Activated CD8-positive, alpha-beta memory T cell treated with anti-CD3 and anti-CD28 coated beads, Interleukin-2, amount 10 ng/mL, durations not matched to agents 7 days and 5 days (primary cell): ENCODE measurements at regions not wholly inside any gene's neighbourhood (a gene's known extent, or its start where the extent isn't known, plus 50 kb on each side); places are given as distances from the start of the nearest gene placed in this dataset.

Experiments used
- ATAC-seq: fragments of 150-1000 bp; cut with Tn5 transposase; one replicate; pipeline ENCODE4 v1.10.0; 2021; ENCODE audit warnings: moderate library complexity
- CTCF ChIA-PET: fragments of 350-600 bp; sonication (Branson Sonifier 250); formaldehyde crosslinking; loops from one replicate; lab custom pipeline; 2021; ENCODE audit warnings: antibody characterized with exemption; lab: Charles Lee
- DNase-seq: peaks from one replicate; pipeline ENCODE4 v3.0.0-alpha.2; 2020
- H3K27ac Mint-ChIP-seq: one replicate; pipeline ENCODE4 v1.8.0; 2021; ENCODE audit warnings: mild to moderate bottlenecking, mixed read lengths
- H3K27me3 Mint-ChIP-seq: one replicate; pipeline ENCODE4 v1.8.0; 2021; ENCODE audit warnings: mixed read lengths
- H3K36me3 Mint-ChIP-seq: one replicate; pipeline ENCODE4 v1.8.0; 2021; ENCODE audit warnings: mild to moderate bottlenecking, mixed read lengths
- H3K4me1 Mint-ChIP-seq: one replicate; pipeline ENCODE4 v1.8.0; 2021; ENCODE audit warnings: mixed read lengths
- H3K4me3 Mint-ChIP-seq: one replicate; pipeline ENCODE4 v1.8.0; 2021; ENCODE audit warnings: mild to moderate bottlenecking, moderate library complexity, mixed read lengths
- H3K9me3 Mint-ChIP-seq: one replicate; pipeline ENCODE4 v1.8.0; 2022; ENCODE audit warnings: low read depth, mixed read lengths

DNA sequence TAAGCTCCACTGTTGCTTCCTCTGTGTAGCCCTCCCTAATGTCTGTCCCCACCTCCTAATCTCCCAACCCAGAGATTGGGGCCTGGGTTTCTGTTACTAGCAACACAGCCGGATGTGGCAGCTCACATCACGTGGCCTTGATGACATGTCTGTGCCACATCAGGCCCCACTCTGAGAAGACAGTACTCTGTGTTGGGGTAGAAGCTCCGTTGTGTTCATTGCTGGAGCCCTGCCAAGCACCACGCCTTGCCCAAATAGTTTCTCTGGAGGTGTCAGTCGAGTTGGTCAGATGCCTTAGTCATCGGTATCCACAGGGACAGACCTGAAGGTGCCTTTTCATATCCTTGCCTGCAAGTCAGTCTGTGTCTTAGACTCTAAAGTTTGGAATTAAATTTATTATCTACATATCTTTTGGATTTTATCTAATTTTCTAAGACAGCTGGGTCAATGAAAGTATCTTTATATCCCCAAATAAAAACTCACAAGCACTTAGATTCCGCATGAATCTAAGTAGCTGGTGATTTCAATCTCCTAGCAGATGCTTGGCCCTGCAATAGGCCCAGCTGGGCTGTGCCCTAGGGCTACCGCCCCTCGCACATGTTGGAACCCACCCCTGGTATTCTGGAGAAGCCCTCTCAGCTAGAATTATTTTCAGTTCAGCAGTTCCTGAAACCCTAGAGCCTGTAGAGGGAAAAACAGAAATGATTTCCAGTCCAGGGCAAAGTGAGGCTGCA is 204.0 kb upstream of the TSHZ3 start:
- Mint-ChIP-seq H3K4me3 (no peak overlapping the region), H3K27me3 (no peaks in the 10 kb centered on the region), H3K27ac (no peak overlapping the region), H3K36me3 (no peaks in the 10 kb centered on the region), H3K4me1 (no peaks in the 10 kb centered on the region), H3K9me3 (peaks cover 7% of the 10 kb centered on the region)
- CTCF ChIA-PET: no interaction called here
- ATAC-seq (no peak), DNase-seq (no peak)

DNA sequence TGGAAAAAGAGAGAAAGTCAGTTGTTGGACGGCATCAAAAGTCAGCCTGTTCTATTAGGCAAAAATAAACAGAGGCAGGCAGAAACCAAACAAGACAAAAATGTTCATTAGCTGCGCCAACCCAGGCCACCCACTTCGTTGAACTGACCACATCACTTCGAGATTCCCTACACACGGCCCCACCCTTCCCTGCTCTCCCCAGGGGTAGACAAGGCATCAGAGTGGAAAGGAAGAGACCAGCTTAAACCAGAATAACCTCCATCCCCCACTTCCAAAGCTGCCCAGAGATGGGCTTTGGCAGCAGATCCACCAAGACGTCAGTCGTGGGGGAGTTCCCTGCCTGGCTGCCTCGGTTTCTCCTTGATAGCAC is 204.6 kb upstream of the TSHZ3 start:
- H3K4me1 Mint-ChIP-seq: no peaks in the 10 kb centered on the region
- no peaks in the 10 kb centered on the region for H3K27me3 Mint-ChIP-seq
- H3K4me3 Mint-ChIP-seq: no peak overlapping the region
- peaks cover 7% of the 10 kb centered on the region for H3K9me3 Mint-ChIP-seq
- no peaks in the 10 kb centered on the region for H3K36me3 Mint-ChIP-seq
- no peak overlapping the region for H3K27ac Mint-ChIP-seq
- no peak for ATAC-seq
- DNase-seq: no peak
- CTCF ChIA-PET: no interaction called here

- ATAC-seq: no peak
- CTCF ChIA-PET: no interaction called here
- Mint-ChIP-seq H3K4me1 (no peaks in the 10 kb centered on the region), H3K4me3 (no peak overlapping the region), H3K36me3 (no peaks in the 10 kb centered on the region), H3K27ac (no peak overlapping the region), H3K9me3 (peaks cover 8% of the 10 kb centered on the region), H3K27me3 (no peaks in the 10 kb centered on the region)
- DNase-seq: no peak
These were observed 205.1 kb upstream of the TSHZ3 start for GRCh38 chr19:31554360-31554759.

- Mint-ChIP-seq H3K36me3 (no peaks in the 10 kb centered on the region), H3K4me3 (no peak overlapping the region), H3K27ac (no peak overlapping the region), H3K4me1 (no peaks in the 10 kb centered on the region), H3K9me3 (peaks cover 15% of the 10 kb centered on the region), H3K27me3 (no peaks in the 10 kb centered on the region)
- ATAC-seq: no peak
- no peak for DNase-seq
- CTCF ChIA-PET: no interaction called here
These were observed 206.5 kb upstream of the TSHZ3 start for GRCh38 chr19:31555634-31556215.

- no peak overlapping the region for H3K4me3 Mint-ChIP-seq
- CTCF ChIA-PET: no interaction called here
- H3K9me3 Mint-ChIP-seq: peaks cover 19% of the 10 kb centered on the region
- H3K27me3 Mint-ChIP-seq: no peaks in the 10 kb centered on the region
- ATAC-seq (no peak), DNase-seq (no peak)
- H3K4me1 Mint-ChIP-seq: no peaks in the 10 kb centered on the region
- H3K36me3 Mint-ChIP-seq: no peaks in the 10 kb centered on the region
- no peak overlapping the region for H3K27ac Mint-ChIP-seq
These were observed 210.3 kb upstream of the TSHZ3 start for GRCh38 chr19:31559494-31559893.

DNA sequence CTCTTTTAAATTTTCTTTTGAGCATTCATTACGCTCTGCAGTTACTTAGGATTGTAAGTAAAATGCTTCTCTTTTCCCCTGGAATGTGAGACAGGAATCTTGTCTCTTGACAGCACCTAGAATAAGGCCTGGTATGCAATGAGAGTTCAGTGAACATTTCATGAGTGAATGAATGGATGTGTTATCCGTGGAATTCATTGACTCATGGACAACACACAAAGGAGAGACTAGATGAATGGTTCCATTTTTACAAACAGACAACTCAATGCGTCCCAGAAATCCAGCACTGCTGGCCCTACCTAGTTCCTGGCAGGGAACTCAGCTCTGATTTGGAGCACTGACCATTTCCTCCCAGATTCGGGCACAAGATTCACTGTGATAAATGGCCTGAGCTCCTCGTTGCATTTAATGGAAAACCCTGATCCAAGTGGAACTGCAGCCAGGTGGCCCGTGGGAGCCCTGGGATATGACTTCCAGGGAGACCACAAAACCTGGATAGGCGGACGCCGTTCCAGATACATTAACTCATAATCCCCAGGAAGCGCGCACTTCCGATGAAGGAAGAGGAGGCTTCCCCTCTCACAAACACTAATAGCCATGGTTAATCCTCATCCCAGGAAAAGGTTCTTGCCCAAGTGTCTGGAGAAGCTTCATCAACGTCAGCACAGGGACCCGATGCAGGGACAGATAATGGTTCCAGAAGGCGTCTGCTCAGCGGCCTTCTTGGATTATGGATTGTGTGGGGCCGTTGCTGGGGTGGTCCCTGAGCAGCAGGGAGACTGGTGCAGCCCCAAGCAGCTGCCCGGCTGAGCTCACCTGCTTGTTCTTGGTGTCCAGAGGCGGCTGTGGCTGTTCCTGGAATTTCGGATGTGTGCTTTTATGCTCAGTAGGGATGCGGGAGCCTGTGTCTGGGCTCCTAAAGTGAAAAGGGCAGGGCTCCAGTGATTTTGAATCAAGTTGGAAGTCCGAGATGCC is 211.1 kb upstream of the TSHZ3 start:
- H3K27ac Mint-ChIP-seq: no peak overlapping the region
- CTCF ChIA-PET: no interaction called here
- H3K4me1 Mint-ChIP-seq: no peaks in the 10 kb centered on the region
- no peaks in the 10 kb centered on the region for H3K36me3 Mint-ChIP-seq
- H3K4me3 Mint-ChIP-seq: no peak overlapping the region
- ATAC-seq (no peak), DNase-seq (no peak)
- no peaks in the 10 kb centered on the region for H3K27me3 Mint-ChIP-seq
- peaks cover 19% of the 10 kb centered on the region for H3K9me3 Mint-ChIP-seq

DNA sequence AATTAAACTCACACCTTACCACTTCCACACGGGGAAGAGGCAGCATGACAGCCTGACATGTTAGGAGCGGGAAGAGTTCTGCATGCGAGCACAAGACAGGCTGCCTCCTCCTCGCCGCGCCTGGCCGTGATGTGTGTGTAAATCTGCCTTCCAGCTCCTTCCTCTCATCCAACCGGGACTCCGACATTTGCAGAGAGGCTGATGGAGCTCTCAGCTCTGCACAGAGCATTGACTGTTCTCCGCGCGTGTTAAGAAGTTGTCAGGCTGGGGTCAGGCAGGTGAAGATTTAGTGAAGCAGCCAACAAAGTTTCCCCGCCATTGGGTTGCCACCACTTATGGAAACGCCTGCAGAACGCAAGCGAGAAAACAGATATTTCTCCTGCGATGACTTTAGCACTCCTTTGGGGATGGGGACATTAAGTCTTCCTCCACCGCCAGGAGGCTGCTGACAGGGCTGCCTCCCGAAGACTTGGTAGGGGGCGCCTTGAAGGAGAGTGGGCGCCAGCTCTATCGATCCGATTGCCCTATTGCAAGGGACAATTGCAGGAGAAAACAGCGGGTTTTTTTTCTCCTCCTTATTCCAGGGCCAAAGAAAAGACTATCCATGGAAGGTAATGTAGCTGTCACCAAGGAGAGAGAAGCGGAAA is 213.9 kb upstream of the TSHZ3 start:
- H3K9me3 Mint-ChIP-seq: peaks cover 14% of the 10 kb centered on the region
- no peak overlapping the region for H3K27ac Mint-ChIP-seq
- no peak for ATAC-seq
- no peaks in the 10 kb centered on the region for H3K4me1 Mint-ChIP-seq
- H3K36me3 Mint-ChIP-seq: no peaks in the 10 kb centered on the region
- CTCF ChIA-PET: no interaction called here
- DNase-seq: no peak
- no peak overlapping the region for H3K4me3 Mint-ChIP-seq
- H3K27me3 Mint-ChIP-seq: no peaks in the 10 kb centered on the region

DNA sequence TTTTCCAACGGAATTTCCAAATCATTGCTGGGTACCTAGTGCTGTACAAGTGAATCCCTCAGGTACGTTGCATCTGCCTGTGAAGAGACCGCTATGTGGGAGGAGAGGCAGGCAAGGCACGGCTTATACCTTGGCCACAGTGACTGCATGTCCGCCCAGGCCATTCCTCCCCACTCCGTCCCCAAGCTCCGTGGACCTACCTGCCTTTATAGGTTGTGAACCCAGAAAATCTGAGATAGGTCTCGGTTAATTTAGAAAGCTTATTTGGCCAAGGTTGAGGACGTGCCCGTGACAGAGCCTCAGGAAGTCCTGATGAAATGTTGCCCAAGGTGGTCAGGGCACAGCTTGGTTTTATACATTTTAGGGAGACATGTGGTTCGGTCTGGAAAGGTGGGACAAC is 218.5 kb upstream of the TSHZ3 start:
- Mint-ChIP-seq H3K9me3 (no peaks in the 10 kb centered on the region), H3K27ac (no peak overlapping the region), H3K4me1 (no peaks in the 10 kb centered on the region), H3K27me3 (no peaks in the 10 kb centered on the region), H3K4me3 (no peak overlapping the region), H3K36me3 (no peaks in the 10 kb centered on the region)
- CTCF ChIA-PET: no interaction called here
- DNase-seq (no peak), ATAC-seq (no peak)

DNA sequence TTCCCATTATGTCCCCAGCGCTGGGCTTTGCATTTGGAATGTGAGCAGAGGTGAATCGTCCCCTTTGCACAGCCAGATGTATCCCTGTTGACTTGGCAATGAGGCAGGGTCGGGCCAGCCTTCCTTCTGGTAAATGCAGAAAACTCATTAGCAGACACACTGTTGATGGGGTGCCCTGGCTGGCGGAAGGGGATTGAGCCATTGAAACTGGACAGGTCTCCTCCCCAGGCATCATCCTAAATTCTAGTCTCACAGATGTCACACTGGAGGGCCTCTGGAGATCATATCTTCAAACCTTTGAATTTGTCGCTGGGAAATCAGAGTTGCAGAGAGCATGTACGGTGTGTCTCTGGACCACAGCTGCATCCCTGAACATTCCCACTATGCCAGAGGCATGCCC is 219.5 kb upstream of the TSHZ3 start:
- Mint-ChIP-seq H3K4me1 (no peaks in the 10 kb centered on the region), H3K9me3 (no peaks in the 10 kb centered on the region), H3K27ac (no peak overlapping the region), H3K36me3 (no peaks in the 10 kb centered on the region), H3K4me3 (no peak overlapping the region), H3K27me3 (no peaks in the 10 kb centered on the region)
- no peak for DNase-seq
- ATAC-seq: no peak
- CTCF ChIA-PET: no interaction called here

DNA sequence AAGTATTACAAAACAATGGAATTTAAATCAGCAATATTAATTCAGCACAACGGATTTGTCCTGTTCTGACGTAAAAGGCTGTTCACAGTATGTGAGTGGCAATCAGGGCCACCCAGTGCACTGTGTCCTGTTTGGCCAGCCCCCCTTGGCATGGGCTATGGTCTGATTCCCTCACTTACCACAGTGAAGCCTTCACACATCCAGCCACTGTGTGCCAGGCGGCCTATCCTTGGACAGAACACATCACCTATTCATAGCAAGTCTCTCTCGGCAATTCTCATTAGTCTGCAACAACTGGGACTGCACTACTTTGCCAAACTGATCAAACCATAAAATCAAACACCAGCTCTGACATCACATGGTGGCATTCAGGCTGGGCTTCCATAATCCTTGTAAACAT is 221.5 kb upstream of the TSHZ3 start:
- Mint-ChIP-seq H3K4me3 (no peak overlapping the region), H3K4me1 (no peaks in the 10 kb centered on the region), H3K9me3 (no peaks in the 10 kb centered on the region), H3K27ac (no peak overlapping the region), H3K36me3 (no peaks in the 10 kb centered on the region), H3K27me3 (no peaks in the 10 kb centered on the region)
- CTCF ChIA-PET: no interaction called here
- ATAC-seq: no peak
- DNase-seq: no peak

DNA sequence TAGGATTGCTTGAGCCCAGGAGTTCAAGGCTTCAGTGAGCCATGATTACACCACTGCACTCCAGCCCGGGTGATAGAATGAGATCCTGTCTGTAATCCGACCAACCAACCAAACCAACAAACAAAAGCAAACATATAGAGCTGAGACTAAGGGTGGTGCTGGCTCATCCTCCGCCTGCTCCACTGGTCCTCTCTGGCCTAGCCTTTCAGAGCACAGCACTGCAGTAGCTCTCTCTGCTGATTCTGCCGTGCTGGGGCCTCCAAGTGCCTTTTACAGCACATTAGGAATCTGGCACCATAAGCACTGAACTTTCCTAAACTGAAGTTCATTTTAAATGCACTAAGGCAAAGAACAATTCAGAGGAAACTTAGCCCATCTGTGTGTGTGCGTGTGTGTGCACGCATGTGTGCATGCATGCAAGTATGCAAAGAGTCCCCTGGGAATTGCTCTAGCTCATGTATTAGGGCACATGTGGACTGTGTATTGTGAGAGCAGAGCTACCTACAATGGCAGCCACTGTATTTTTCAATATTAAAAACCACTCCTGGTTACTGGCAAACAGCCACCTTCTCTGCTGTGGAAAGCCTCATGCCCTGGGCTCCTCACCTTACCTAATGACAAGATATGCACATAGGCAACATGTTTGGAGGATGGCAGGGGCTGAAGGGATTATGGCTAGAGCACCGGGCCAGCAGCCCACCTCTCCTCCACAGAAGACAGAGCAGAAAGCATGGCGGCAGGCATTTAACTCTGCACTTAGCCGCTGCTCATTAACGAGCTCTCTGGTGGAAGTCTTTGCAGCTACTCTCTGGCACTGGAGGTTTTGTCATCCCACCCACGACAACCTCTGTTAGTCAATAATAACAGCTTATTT is 223.1 kb upstream of the TSHZ3 start:
- Mint-ChIP-seq H3K9me3 (no peaks in the 10 kb centered on the region), H3K4me3 (no peak overlapping the region), H3K27me3 (no peaks in the 10 kb centered on the region), H3K36me3 (no peaks in the 10 kb centered on the region), H3K4me1 (no peaks in the 10 kb centered on the region), H3K27ac (no peak overlapping the region)
- ATAC-seq: no peak
- CTCF ChIA-PET: no interaction called here
- DNase-seq: no peak

- Mint-ChIP-seq H3K27me3 (no peaks in the 10 kb centered on the region), H3K4me1 (no peaks in the 10 kb centered on the region), H3K36me3 (no peaks in the 10 kb centered on the region), H3K9me3 (no peaks in the 10 kb centered on the region), H3K27ac (no peak overlapping the region), H3K4me3 (no peak overlapping the region)
- no peak for ATAC-seq
- DNase-seq: no peak
- CTCF ChIA-PET: no interaction called here
These were observed 223.7 kb upstream of the TSHZ3 start for GRCh38 chr19:31572976-31573298.
